CD4-positive, alpha-beta T cell treated with Interleukin-1 beta for 1 hour (primary cell): ENCODE measurements at regions not wholly inside any gene's neighbourhood (a gene's known extent, or its start where the extent isn't known, plus 50 kb on each side); places are given as distances from the start of the nearest gene placed in this dataset.

Source experiments
- DNase-seq, 2 donors: peaks; one replicate each; pipeline ENCODE4 v3.0.0-alpha.2; 2020 to 2022

GRCh38 chr1:198935306-198935921 lies 296.6 kb downstream of the PTPRC start:
- DNase-seq: peak; percentile 46 to 53

GRCh38 chr1:198936371-198937083 lies 297.7 kb downstream of the PTPRC start:
- peak in 1 of 2 donors; percentile 17 for DNase-seq

- peak; percentile 56 to 75 for DNase-seq
These were observed 298.6 kb downstream of the PTPRC start for GRCh38 chr1:198937231-198938031.

- DNase-seq: no peak
These were observed 300.4 kb downstream of the PTPRC start for GRCh38 chr1:198939286-198939685.

GRCh38 chr1:198939956-198940355 lies 301.1 kb downstream of the PTPRC start:
- DNase-seq: no peak

GRCh38 chr1:198942466-198942865 lies 303.6 kb downstream of the PTPRC start:
- no peak for DNase-seq

GRCh38 chr1:198943484-198944187 lies 304.8 kb downstream of the PTPRC start:
- no peak for DNase-seq

GRCh38 chr1:198947456-198947855 lies 308.6 kb downstream of the PTPRC start:
- DNase-seq: no peak

GRCh38 chr1:198948895-198949659 lies 310.2 kb downstream of the PTPRC start:
- DNase-seq: no peak

GRCh38 chr1:198950036-198950435 lies 311.2 kb downstream of the PTPRC start:
- no peak for DNase-seq

- DNase-seq: no peak
These were observed 316.2 kb downstream of the PTPRC start for GRCh38 chr1:198955085-198955484.

GRCh38 chr1:198957044-198957443 lies 318.2 kb downstream of the PTPRC start:
- DNase-seq: no peak

GRCh38 chr1:198959032-198959431 lies 320.2 kb downstream of the PTPRC start:
- DNase-seq: peak in 1 of 2 donors; percentile 12

GRCh38 chr1:198959676-198960075 lies 320.8 kb downstream of the PTPRC start:
- DNase-seq: no peak

- peak in 1 of 2 donors; percentile 7 for DNase-seq
These were observed 325.0 kb downstream of the PTPRC start for GRCh38 chr1:198963796-198964195.

GRCh38 chr1:198966519-198966918 lies 327.7 kb downstream of the PTPRC start:
- no peak for DNase-seq

- DNase-seq: no peak
These were observed 328.7 kb downstream of the PTPRC start for GRCh38 chr1:198967566-198967965.

- no peak for DNase-seq
These were observed 330.0 kb downstream of the PTPRC start for GRCh38 chr1:198968866-198969265.

- DNase-seq: no peak
These were observed 331.1 kb downstream of the PTPRC start for GRCh38 chr1:198969981-198970380.

GRCh38 chr1:198970916-198971315 lies 332.1 kb downstream of the PTPRC start:
- no peak for DNase-seq

- DNase-seq: no peak
These were observed 339.1 kb downstream of the PTPRC start for GRCh38 chr1:198977909-198978308.

GRCh38 chr1:198978523-198978922 lies 339.7 kb downstream of the PTPRC start:
- DNase-seq: no peak
